HL-60 (cell line): ENCODE measurements at regions not wholly inside any gene's neighbourhood (a gene's known extent, or its start where the extent isn't known, plus 50 kb on each side); places are given as distances from the start of the nearest gene placed in this dataset.

Experiments
- DNase-seq, 2 experiments: peaks; one replicate each; pipeline ENCODE4 v3.0.0-alpha.2; 2010 to 2020; ENCODE audit warnings: low read depth in 1 of 2, low spot score in 1 of 2
- H3K27ac ChIP-seq: fragments of 250-450 bp; sonication (Bioruptor Pico); replicated peaks from 2 replicates; pipeline ENCODE4 v1.5.1; 2020; ENCODE audit warnings: mild to moderate bottlenecking, moderate library complexity
- H3K27me3 ChIP-seq: fragments of 250-450 bp; sonication (Bioruptor Pico); 2 replicates; pipeline ENCODE4 v1.5.1; 2021; ENCODE audit warnings: mild to moderate bottlenecking, moderate library complexity; ENCODE audit not compliant: insufficient read depth, poor library complexity, severe bottlenecking
- H3K4me3 ChIP-seq: replicated peaks from 2 replicates; pipeline ENCODE4 v1.5.1; 2011; ENCODE audit warnings: mild to moderate bottlenecking, control low read depth, low read length; ENCODE audit not compliant: insufficient read depth
- GABPA ChIP-seq: IDR thresholded peaks from 2 replicates; pipeline ENCODE4 v1.6.1; 2012; ENCODE audit warnings: low read depth
- POLR2AphosphoS5 ChIP-seq: IDR thresholded peaks from 2 replicates; pipeline ENCODE4 v1.6.1; 2012; ENCODE audit warnings: low read depth
- SPI1 ChIP-seq: IDR thresholded peaks from 2 replicates; pipeline ENCODE4 v1.6.1; 2012; ENCODE audit warnings: low read depth, mild to moderate bottlenecking, borderline replicate concordance
- TF ChIP-seq, protein P1 (sequence below): IDR thresholded peaks from 2 replicates; pipeline ENCODE4 v1.6.1; 2012; ENCODE audit warnings: low read depth; ENCODE audit not compliant: insufficient replicate concordance
- TF ChIP-seq, protein P2 (sequence below): IDR thresholded peaks from one replicate; pipeline ENCODE4 v1.5.1; 2011; ENCODE audit warnings: low read length, control low read depth, inconsistent platforms; ENCODE audit not compliant: insufficient read depth

DNA sequence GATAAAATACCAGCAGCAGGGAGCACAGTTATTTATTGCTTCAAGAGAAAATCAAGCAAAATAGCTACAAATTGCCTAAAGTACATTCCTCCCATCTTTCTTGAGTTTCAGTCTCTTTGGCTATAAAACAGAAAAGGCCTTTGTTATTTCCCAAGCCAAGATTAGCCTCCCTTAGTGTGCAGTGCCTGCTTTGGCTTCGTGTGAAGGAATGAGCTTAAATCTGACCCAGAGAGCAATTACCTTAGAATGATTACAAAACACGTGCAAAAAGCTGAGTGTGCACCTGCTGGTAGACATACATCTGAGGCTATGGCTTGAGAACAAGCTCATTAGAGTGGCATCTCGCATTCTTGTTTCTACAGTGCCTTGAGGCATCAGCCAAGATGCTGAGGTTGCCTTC lies 250.8 kb downstream of the C4orf33 start:
- no peak overlapping the region for H3K27ac ChIP-seq
- DNase-seq: no peak
- TF ChIP-seq, protein P1, sequence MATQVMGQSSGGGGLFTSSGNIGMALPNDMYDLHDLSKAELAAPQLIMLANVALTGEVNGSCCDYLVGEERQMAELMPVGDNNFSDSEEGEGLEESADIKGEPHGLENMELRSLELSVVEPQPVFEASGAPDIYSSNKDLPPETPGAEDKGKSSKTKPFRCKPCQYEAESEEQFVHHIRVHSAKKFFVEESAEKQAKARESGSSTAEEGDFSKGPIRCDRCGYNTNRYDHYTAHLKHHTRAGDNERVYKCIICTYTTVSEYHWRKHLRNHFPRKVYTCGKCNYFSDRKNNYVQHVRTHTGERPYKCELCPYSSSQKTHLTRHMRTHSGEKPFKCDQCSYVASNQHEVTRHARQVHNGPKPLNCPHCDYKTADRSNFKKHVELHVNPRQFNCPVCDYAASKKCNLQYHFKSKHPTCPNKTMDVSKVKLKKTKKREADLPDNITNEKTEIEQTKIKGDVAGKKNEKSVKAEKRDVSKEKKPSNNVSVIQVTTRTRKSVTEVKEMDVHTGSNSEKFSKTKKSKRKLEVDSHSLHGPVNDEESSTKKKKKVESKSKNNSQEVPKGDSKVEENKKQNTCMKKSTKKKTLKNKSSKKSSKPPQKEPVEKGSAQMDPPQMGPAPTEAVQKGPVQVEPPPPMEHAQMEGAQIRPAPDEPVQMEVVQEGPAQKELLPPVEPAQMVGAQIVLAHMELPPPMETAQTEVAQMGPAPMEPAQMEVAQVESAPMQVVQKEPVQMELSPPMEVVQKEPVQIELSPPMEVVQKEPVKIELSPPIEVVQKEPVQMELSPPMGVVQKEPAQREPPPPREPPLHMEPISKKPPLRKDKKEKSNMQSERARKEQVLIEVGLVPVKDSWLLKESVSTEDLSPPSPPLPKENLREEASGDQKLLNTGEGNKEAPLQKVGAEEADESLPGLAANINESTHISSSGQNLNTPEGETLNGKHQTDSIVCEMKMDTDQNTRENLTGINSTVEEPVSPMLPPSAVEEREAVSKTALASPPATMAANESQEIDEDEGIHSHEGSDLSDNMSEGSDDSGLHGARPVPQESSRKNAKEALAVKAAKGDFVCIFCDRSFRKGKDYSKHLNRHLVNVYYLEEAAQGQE: no peak
- TF ChIP-seq SPI1 (no peak), GABPA (no peak), POLR2AphosphoS5 (no peak)
- TF ChIP-seq, protein P2, sequence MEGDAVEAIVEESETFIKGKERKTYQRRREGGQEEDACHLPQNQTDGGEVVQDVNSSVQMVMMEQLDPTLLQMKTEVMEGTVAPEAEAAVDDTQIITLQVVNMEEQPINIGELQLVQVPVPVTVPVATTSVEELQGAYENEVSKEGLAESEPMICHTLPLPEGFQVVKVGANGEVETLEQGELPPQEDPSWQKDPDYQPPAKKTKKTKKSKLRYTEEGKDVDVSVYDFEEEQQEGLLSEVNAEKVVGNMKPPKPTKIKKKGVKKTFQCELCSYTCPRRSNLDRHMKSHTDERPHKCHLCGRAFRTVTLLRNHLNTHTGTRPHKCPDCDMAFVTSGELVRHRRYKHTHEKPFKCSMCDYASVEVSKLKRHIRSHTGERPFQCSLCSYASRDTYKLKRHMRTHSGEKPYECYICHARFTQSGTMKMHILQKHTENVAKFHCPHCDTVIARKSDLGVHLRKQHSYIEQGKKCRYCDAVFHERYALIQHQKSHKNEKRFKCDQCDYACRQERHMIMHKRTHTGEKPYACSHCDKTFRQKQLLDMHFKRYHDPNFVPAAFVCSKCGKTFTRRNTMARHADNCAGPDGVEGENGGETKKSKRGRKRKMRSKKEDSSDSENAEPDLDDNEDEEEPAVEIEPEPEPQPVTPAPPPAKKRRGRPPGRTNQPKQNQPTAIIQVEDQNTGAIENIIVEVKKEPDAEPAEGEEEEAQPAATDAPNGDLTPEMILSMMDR: no peak
- H3K27me3 ChIP-seq: no peaks in the 10 kb centered on the region
- no peak overlapping the region for H3K4me3 ChIP-seq

DNA sequence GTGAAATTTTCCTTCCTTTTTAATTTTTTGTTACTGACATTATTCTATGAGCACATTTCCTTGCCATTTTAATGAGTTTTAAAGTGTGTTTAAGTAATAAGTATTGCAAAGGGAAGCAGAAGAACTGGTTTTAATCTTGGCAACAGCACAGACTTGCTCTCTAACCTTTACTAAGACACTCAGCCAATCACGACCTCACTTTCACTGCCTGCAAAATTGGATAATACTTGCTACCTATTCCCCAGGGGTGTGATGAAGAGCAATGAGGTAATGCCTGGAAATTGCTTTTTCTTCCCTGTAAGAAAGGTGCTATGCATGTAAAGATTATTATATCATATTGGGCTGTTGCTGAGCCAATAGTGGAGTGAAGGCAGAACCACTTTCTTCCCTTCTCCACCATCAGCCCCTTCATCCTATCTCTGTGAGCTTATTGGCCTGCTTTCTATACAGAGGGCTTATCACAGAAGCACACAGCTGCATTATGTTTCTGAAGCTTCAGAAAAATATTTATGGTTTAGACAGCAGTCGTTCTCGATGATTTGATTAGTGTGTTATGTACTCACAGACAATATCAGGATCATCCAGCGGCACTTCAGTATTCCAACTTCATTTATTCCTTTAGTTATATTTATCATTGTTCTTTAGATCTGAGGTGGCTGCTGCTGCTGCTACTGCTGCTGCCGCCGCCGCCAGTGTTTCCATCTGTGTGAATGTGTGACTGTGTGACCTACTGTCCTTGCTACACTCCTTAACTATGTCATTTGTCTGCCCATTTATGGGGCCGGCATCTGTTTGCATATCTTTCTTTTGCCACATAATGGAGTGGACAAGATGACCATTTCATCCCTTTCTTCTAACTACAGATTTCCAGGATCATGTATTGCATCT lies 255.1 kb downstream of the C4orf33 start:
- DNase-seq: no peak
- TF ChIP-seq, protein P2: no peak
- TF ChIP-seq GABPA: no peak
- TF ChIP-seq SPI1: no peak
- TF ChIP-seq, protein P1: no peak
- TF ChIP-seq POLR2AphosphoS5: no peak
- no peaks in the 10 kb centered on the region for H3K27me3 ChIP-seq
- H3K27ac ChIP-seq: no peak overlapping the region
- no peak overlapping the region for H3K4me3 ChIP-seq

DNA sequence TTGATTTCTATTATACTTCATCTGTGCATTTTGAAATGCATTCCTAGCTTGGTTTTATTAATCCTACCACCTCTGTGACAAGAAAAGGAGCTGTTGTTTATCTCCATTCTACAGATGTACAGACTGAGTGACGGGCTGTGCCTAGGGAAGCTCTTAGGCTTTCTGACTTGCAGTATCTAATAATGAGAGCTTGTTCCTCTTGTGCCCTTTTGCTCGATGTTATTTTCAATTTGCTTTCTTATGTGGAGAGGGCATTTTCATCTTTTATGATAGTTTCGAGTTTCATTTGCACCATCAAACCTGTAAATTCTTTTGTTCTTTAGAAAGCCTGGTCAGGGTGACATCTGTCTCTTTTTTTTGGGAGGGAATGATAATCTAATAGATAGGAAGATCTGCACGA lies 256.5 kb downstream of the C4orf33 start:
- Histone ChIP-seq H3K27ac (no peak overlapping the region), H3K4me3 (no peak overlapping the region), H3K27me3 (no peaks in the 10 kb centered on the region)
- no peak for DNase-seq
- TF ChIP-seq, protein P1: no peak
- TF ChIP-seq, protein P2: no peak
- no peak for TF ChIP-seq GABPA
- no peak for TF ChIP-seq POLR2AphosphoS5
- TF ChIP-seq SPI1: no peak
